ENCODE measurements at regions not wholly inside any gene's neighbourhood (a gene's known extent, or its start where the extent isn't known, plus 50 kb on each side); places are given as distances from the start of the nearest gene placed in this dataset.

GRCh38 chr2:176753752-176754474, 458.7 kb upstream of the HNRNPA3 start:
- no peak overlapping the region for H3K27ac ChIP-seq (ENCODE audit: poor library complexity, severe bottlenecking)
- no peak for DNase-seq (ENCODE audit: low spot score)
- no peaks in the 10 kb centered on the region for H3K9me3 ChIP-seq (ENCODE audit: severe bottlenecking)
- ATAC-seq (ENCODE audit: low read depth): no peak
- TF ChIP-seq, protein P1, sequence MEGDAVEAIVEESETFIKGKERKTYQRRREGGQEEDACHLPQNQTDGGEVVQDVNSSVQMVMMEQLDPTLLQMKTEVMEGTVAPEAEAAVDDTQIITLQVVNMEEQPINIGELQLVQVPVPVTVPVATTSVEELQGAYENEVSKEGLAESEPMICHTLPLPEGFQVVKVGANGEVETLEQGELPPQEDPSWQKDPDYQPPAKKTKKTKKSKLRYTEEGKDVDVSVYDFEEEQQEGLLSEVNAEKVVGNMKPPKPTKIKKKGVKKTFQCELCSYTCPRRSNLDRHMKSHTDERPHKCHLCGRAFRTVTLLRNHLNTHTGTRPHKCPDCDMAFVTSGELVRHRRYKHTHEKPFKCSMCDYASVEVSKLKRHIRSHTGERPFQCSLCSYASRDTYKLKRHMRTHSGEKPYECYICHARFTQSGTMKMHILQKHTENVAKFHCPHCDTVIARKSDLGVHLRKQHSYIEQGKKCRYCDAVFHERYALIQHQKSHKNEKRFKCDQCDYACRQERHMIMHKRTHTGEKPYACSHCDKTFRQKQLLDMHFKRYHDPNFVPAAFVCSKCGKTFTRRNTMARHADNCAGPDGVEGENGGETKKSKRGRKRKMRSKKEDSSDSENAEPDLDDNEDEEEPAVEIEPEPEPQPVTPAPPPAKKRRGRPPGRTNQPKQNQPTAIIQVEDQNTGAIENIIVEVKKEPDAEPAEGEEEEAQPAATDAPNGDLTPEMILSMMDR (IDR thresholded peaks at IDR 0.05; ENCODE audit: poor library complexity, severe bottlenecking): no peak
- H3K36me3 ChIP-seq (ENCODE audit: low read depth): no peaks in the 10 kb centered on the region
- H3K27me3 ChIP-seq (ENCODE audit: insufficient read depth, poor library complexity, severe bottlenecking): no peaks in the 10 kb centered on the region
- H3K4me1 ChIP-seq (ENCODE audit: insufficient read depth, poor library complexity, severe bottlenecking): no peaks in the 10 kb centered on the region
- no peak overlapping the region for H3K4me3 ChIP-seq (ENCODE audit: severe bottlenecking)

GRCh38 chr2:176755537-176756135, 457.0 kb upstream of the HNRNPA3 start:
- TF ChIP-seq, protein P1 (IDR thresholded peaks at IDR 0.05; ENCODE audit: poor library complexity, severe bottlenecking): no peak
- Histone ChIP-seq H3K4me1 (ENCODE audit: insufficient read depth, poor library complexity, severe bottlenecking) (no peaks in the 10 kb centered on the region), H3K9me3 (ENCODE audit: severe bottlenecking) (no peaks in the 10 kb centered on the region), H3K4me3 (ENCODE audit: severe bottlenecking) (no peak overlapping the region), H3K36me3 (ENCODE audit: low read depth) (no peaks in the 10 kb centered on the region), H3K27me3 (ENCODE audit: insufficient read depth, poor library complexity, severe bottlenecking) (no peaks in the 10 kb centered on the region), H3K27ac (ENCODE audit: poor library complexity, severe bottlenecking) (no peak overlapping the region)
- DNase-seq (ENCODE audit: low spot score) (no peak), ATAC-seq (ENCODE audit: low read depth) (no peak)

DNA sequence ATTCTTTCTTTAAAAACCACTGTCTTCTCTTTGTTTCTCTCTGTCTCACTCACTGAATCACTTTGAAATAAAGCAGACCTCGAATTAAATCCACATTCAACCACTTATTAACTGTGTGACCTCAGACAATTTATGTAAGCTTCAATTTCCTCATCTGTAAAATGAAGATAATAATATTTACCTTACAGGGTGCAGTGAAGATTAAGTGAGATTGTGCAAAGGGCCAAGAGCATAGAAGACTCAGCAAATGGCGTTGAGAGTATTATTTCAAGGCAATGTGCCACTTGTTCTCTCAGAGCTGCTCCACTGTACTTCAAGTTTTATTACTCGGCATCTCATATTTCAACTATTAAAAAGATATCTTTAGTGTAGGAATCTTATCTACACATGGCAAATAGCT, 454.2 kb upstream of the HNRNPA3 start:
- no peaks in the 10 kb centered on the region for H3K4me1 ChIP-seq (ENCODE audit: insufficient read depth, poor library complexity, severe bottlenecking)
- ATAC-seq (ENCODE audit: low read depth) (no peak), DNase-seq (ENCODE audit: low spot score) (no peak)
- H3K9me3 ChIP-seq (ENCODE audit: severe bottlenecking): no peaks in the 10 kb centered on the region
- H3K27ac ChIP-seq (ENCODE audit: poor library complexity, severe bottlenecking): no peak overlapping the region
- H3K36me3 ChIP-seq (ENCODE audit: low read depth): no peaks in the 10 kb centered on the region
- no peak overlapping the region for H3K4me3 ChIP-seq (ENCODE audit: severe bottlenecking)
- H3K27me3 ChIP-seq (ENCODE audit: insufficient read depth, poor library complexity, severe bottlenecking): no peaks in the 10 kb centered on the region
- TF ChIP-seq, protein P1 (IDR thresholded peaks at IDR 0.05; ENCODE audit: poor library complexity, severe bottlenecking): no peak

DNA sequence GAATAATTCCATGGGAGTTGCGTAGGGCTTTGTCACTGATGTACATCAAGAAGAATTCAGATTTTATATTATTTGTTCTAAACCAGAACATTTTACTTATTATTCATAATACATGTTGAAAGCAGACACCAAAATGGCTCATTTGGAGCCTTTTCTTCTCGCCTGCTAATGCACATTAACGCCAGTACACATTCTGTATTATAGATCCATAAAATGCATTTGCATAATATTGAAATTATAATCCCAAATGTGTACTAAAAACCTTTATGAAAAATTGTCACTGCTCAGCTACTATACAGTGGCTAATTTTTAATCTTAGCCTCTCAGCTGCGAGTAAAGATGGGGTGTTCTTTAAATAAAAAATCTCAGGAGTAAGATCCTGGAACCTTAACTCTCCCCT, 452.2 kb upstream of the HNRNPA3 start:
- no peak for ATAC-seq (ENCODE audit: low read depth)
- TF ChIP-seq, protein P1 (IDR thresholded peaks at IDR 0.05; ENCODE audit: poor library complexity, severe bottlenecking): no peak
- Histone ChIP-seq H3K9me3 (ENCODE audit: severe bottlenecking) (no peaks in the 10 kb centered on the region), H3K4me1 (ENCODE audit: insufficient read depth, poor library complexity, severe bottlenecking) (no peaks in the 10 kb centered on the region), H3K27me3 (ENCODE audit: insufficient read depth, poor library complexity, severe bottlenecking) (no peaks in the 10 kb centered on the region), H3K4me3 (ENCODE audit: severe bottlenecking) (no peak overlapping the region), H3K27ac (ENCODE audit: poor library complexity, severe bottlenecking) (no peak overlapping the region), H3K36me3 (ENCODE audit: low read depth) (no peaks in the 10 kb centered on the region)
- DNase-seq (ENCODE audit: low spot score): no peak

- ATAC-seq (ENCODE audit: low read depth): no peak
- Histone ChIP-seq H3K36me3 (ENCODE audit: low read depth) (no peaks in the 10 kb centered on the region), H3K4me3 (ENCODE audit: severe bottlenecking) (no peak overlapping the region), H3K27ac (ENCODE audit: poor library complexity, severe bottlenecking) (no peak overlapping the region), H3K4me1 (ENCODE audit: insufficient read depth, poor library complexity, severe bottlenecking) (no peaks in the 10 kb centered on the region), H3K27me3 (ENCODE audit: insufficient read depth, poor library complexity, severe bottlenecking) (no peaks in the 10 kb centered on the region), H3K9me3 (ENCODE audit: severe bottlenecking) (no peaks in the 10 kb centered on the region)
- TF ChIP-seq, protein P1 (IDR thresholded peaks at IDR 0.05; ENCODE audit: poor library complexity, severe bottlenecking): no peak
- no peak for DNase-seq (ENCODE audit: low spot score)
Observed at GRCh38 chr2:176763130-176763529, 449.5 kb upstream of the HNRNPA3 start.

Data from RWPE2 (cell line).